ENCODE measurements at regions not wholly inside any gene's neighbourhood (a gene's known extent, or its start where the extent isn't known, plus 50 kb on each side); places are given as distances from the start of the nearest gene placed in this dataset.

- no peaks in the 10 kb centered on the region for H3K27me3 ChIP-seq (replicated peaks in 1 of 4; ENCODE audit: control extremely low read depth in 1 of 4, control insufficient read depth in 3 of 4, insufficient read depth in 4 of 4, low read length in 3 of 4)
- H3K27ac ChIP-seq (ENCODE audit: low read length in 2 of 2), result no peak overlapping the region
- Mint-ChIP-seq H3K27ac (no peak overlapping the region), H3K4me1 (no peaks in the 10 kb centered on the region), H3K9me3 (ENCODE audit: insufficient read depth) (peaks cover 7% of the 10 kb centered on the region), H3K4me3 (no peak overlapping the region), H3K27me3 (no peaks in the 10 kb centered on the region)
- H3K9me3 ChIP-seq (ENCODE audit: control extremely low read depth in 1 of 3, control insufficient read depth in 2 of 3, insufficient read depth in 1 of 3, low read length in 2 of 3), result peaks cover 0 to 2% (median 0%) of the 10 kb centered on the region in 3 donors
- CTCF ChIA-PET, result no interaction called here
- H3K4me3 ChIP-seq (ENCODE audit: control extremely low read depth in 1 of 5, extremely low read depth in 1 of 5, insufficient read depth in 1 of 5, low read depth in 2 of 5, low read length in 4 of 5), result no peak overlapping the region
- H4K20me1 ChIP-seq (ENCODE audit: control insufficient read depth, insufficient read depth, low read length, poor library complexity, severe bottlenecking), result no peaks in the 10 kb centered on the region
- ATAC-seq (ENCODE audit: low read depth) (no peak), DNase-seq (no peak)
- H3K36me3 ChIP-seq (replicated peaks in 1 of 2; ENCODE audit: control extremely low read depth in 1 of 2, control insufficient read depth in 1 of 2, extremely low read depth in 1 of 2, insufficient read depth in 2 of 2, low read length in 1 of 2), result no peaks in the 10 kb centered on the region
- intact Hi-C loops (cut with micrococcal nuclease), result no loop called here
- no peak overlapping the region for H3K4me2 ChIP-seq (replicated peaks; ENCODE audit: low read depth, low read length, poor library complexity, severe bottlenecking)
- WGBS (ENCODE audit: insufficient coverage), result 100% methylated on average over 1 of the region's 2 CpGs
- H3K79me2 ChIP-seq (ENCODE audit: control insufficient read depth, insufficient read depth, low read length), result no peaks in the 10 kb centered on the region
- H3K9ac ChIP-seq (ENCODE audit: low read length), result no peak overlapping the region
- no peaks in the 10 kb centered on the region for H3K4me1 ChIP-seq (ENCODE audit: control insufficient read depth in 2 of 2, insufficient read depth in 2 of 2, low read length in 2 of 2)
- TF ChIP-seq CTCF (IDR thresholded peaks at IDR 0.05) (no peak), EZH2 (IDR thresholded peaks at IDR 0.05; ENCODE audit: borderline replicate concordance, insufficient read depth, low read depth, low read length, poor library complexity, severe bottlenecking) (no peak)
- POLR2A ChIA-PET, result no interaction called here
- no peak overlapping the region for H2AFZ ChIP-seq (ENCODE audit: insufficient read depth, low read depth, low read length, poor library complexity, severe bottlenecking)
Observed at GRCh38 chr4:187840814-187841213, 154.8 kb upstream of the ZFP42 start.

- ChIA-PET POLR2A (no interaction called here), CTCF (no interaction called here)
- H3K9ac ChIP-seq (ENCODE audit: low read length), result no peak overlapping the region
- no peaks in the 10 kb centered on the region for H3K27me3 ChIP-seq (replicated peaks in 1 of 4; ENCODE audit: control extremely low read depth in 1 of 4, control insufficient read depth in 3 of 4, insufficient read depth in 4 of 4, low read length in 3 of 4)
- no peak overlapping the region for H3K4me2 ChIP-seq (replicated peaks; ENCODE audit: low read depth, low read length, poor library complexity, severe bottlenecking)
- no peaks in the 10 kb centered on the region for H3K4me1 Mint-ChIP-seq
- H3K9me3 Mint-ChIP-seq (ENCODE audit: insufficient read depth), result peaks cover 4% of the 10 kb centered on the region
- peaks cover 0 to 22% (median 2%) of the 10 kb centered on the region in 3 donors for H3K9me3 ChIP-seq (ENCODE audit: control extremely low read depth in 1 of 3, control insufficient read depth in 2 of 3, insufficient read depth in 1 of 3, low read length in 2 of 3)
- no peak overlapping the region for H3K27ac ChIP-seq (ENCODE audit: low read length in 2 of 2)
- no peak overlapping the region for H3K4me3 ChIP-seq (ENCODE audit: control extremely low read depth in 1 of 5, extremely low read depth in 1 of 5, insufficient read depth in 1 of 5, low read depth in 2 of 5, low read length in 4 of 5)
- no peaks in the 10 kb centered on the region for H3K27me3 Mint-ChIP-seq
- DNase-seq (no peak), ATAC-seq (ENCODE audit: low read depth) (no peak)
- no peak overlapping the region for H3K27ac Mint-ChIP-seq
- no peaks in the 10 kb centered on the region for H3K36me3 ChIP-seq (replicated peaks in 1 of 2; ENCODE audit: control extremely low read depth in 1 of 2, control insufficient read depth in 1 of 2, extremely low read depth in 1 of 2, insufficient read depth in 2 of 2, low read length in 1 of 2)
- no peaks in the 10 kb centered on the region for H4K20me1 ChIP-seq (ENCODE audit: control insufficient read depth, insufficient read depth, low read length, poor library complexity, severe bottlenecking)
- 91% methylated on average over 11 of the region's 13 CpGs for WGBS (ENCODE audit: insufficient coverage)
- no peaks in the 10 kb centered on the region for H3K79me2 ChIP-seq (ENCODE audit: control insufficient read depth, insufficient read depth, low read length)
- H2AFZ ChIP-seq (ENCODE audit: insufficient read depth, low read depth, low read length, poor library complexity, severe bottlenecking), result no peak overlapping the region
- TF ChIP-seq CTCF (IDR thresholded peaks at IDR 0.05) (no peak), EZH2 (IDR thresholded peaks at IDR 0.05; ENCODE audit: borderline replicate concordance, insufficient read depth, low read depth, low read length, poor library complexity, severe bottlenecking) (no peak)
- no peak overlapping the region for H3K4me3 Mint-ChIP-seq
- intact Hi-C loops (cut with micrococcal nuclease), result no loop called here
- no peaks in the 10 kb centered on the region for H3K4me1 ChIP-seq (ENCODE audit: control insufficient read depth in 2 of 2, insufficient read depth in 2 of 2, low read length in 2 of 2)
Observed at GRCh38 chr4:187849556-187850225, 145.9 kb upstream of the ZFP42 start.

Data from B cell (primary cell).